ENCODE measurements at regions not wholly inside any gene's neighbourhood (a gene's known extent, or its start where the extent isn't known, plus 50 kb on each side); places are given as distances from the start of the nearest gene placed in this dataset.
"Not testable (repeated sequence)": the region's sequence is repeated elsewhere in the genome, so short reads cannot be mapped to it uniquely, and the experiment has no call there.

GRCh38 chr13:89520468-89520867, 1827.0 kb upstream of the MIR17HG start:
- no peak for DNase-seq

DNA sequence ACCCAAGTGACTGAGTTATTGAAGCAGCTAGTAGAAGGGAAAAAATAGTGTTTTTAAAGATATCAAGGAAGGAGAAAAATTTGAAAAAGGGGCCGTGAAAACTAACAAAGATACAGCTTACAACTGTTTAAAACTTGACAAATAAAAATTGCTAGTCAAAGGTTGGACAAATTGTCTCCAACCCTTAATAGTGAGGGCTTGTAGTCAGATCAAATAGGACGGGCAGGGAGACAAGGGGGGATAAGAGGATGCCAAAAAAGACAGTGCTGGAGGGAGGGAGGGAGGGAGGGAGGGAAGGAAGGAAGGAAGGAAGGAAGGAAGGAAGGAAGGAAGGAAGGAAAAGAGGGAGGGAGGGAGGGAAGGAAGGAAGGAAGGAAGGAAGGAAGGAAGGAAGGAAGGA, 1825.8 kb upstream of the MIR17HG start:
- not testable (repeated sequence) for DNase-seq

- no peak for DNase-seq
These were observed 1806.1 kb upstream of the MIR17HG start for GRCh38 chr13:89541091-89542030.

DNA sequence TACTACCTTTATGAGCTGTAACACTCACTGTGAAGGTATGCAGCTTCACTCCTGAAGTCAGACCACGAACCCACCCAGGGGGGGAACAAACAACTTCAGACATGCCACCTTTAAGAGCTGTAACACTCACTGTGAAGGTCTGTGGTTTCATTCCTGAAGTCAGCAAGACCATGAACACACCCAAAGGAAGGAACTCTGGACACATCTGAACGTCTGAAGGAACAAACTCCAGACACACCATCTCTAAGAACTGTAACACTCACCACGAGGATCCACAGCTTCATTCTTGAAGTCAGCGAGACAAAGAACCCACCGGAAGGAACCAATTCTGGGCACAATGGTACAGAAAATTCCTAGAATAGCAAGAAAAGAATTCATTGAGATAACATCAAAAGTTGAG, 1796.5 kb upstream of the MIR17HG start:
- no peak for DNase-seq

GRCh38 chr13:89554801-89555200, 1792.7 kb upstream of the MIR17HG start:
- no peak for DNase-seq

DNA sequence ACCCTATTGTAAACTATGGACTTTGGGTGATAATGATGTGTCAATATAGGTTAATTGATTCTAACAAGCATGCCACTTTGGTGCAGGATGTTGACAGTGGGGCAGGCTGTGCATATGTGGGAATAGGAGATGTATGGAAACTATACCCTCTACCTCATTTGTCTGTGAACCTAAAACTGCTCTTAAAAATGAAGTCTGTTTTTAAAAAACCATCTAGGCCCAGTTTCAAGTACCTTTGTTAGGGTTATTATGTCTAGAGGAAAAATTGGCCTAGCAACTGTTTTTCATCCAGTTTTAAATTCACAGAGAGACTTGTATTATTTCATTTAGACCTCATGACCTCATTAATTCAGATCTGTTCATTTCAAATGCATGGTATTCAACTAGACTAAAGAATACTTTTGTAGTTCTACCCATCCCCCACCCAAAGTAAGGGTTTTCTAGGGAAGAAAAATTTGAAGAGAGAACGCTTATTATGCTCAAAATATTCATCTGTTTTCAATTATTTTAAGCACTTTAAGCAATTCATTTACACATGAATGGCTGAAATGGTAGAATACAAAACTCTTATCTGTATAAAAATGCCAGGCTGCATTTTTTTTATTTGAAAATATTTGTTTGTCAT, 1781.9 kb upstream of the MIR17HG start:
- DNase-seq: no peak

GRCh38 chr13:89567025-89567424, 1780.5 kb upstream of the MIR17HG start:
- no peak for DNase-seq

- no peak for DNase-seq
These were observed 1779.2 kb upstream of the MIR17HG start for GRCh38 chr13:89568276-89568675.

GRCh38 chr13:89568746-89569145, 1778.7 kb upstream of the MIR17HG start:
- DNase-seq: no peak

- DNase-seq: no peak
These were observed 1775.8 kb upstream of the MIR17HG start for GRCh38 chr13:89571676-89572075.

- no peak for DNase-seq
These were observed 1773.4 kb upstream of the MIR17HG start for GRCh38 chr13:89574077-89574476.

DNA sequence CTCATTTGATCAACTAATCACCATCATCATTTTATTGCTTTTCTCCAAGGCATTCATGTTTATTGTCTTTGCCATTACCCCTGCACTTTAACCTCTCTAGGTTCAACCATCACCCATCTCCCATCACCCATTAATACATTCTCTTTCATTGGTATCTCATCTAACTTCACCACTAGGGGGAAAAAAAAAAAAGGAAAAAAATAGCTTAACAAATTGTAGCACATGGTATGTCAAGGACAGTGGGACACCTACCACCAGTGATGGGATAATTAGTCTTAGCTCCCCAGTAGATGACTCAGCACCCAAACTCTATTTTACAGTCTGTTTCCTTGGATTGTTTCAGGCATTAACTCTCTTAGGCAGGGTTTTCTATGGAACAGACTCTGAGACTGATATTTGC, 1770.2 kb upstream of the MIR17HG start:
- no peak for DNase-seq

DNA sequence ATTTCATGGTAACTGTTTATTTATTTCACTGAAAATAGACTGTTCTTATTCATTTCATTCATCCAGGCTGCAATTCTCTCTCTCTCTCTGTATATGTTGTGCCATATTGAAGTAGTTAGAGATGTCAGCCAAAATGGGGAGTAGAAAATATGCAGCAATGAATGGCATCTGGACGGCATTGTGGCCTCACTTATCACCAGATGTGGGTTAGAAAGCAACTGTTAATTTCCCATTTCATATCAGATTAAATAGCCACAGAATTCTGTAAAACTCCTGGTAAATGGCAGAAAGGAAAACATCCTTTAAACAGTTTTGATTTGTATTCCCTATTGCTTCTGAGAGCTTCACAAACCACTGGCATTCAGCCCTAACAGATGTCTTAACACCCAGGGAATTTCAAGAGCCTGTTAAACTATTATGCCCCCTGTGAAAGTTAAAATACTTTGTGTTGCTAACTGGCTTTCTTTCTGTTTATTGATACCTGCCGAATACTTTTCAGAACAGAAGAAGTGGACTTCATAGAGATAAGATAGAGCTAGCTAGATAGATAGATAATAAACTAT, 1763.3 kb upstream of the MIR17HG start:
- DNase-seq: no peak

- no peak for DNase-seq
These were observed 1744.8 kb upstream of the MIR17HG start for GRCh38 chr13:89602655-89603054.

DNA sequence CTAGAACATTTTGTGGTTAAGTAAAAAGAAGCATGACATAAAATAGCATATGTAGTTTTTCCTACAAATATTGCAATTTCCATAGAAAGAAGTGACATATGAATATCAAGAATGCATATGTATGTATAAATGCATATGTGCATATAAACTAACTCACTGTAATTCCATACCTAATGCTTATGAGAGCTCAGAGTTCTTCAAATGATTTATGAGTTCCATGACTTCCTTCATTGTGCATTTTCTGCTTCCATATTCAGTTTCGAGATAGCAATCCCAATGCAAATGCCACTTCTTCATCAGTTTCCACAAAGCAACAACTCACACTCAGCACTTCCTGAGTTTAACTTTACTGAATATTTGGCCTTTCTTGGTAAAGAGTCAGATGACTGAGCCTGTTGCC, 1744.3 kb upstream of the MIR17HG start:
- DNase-seq: no peak

DNA sequence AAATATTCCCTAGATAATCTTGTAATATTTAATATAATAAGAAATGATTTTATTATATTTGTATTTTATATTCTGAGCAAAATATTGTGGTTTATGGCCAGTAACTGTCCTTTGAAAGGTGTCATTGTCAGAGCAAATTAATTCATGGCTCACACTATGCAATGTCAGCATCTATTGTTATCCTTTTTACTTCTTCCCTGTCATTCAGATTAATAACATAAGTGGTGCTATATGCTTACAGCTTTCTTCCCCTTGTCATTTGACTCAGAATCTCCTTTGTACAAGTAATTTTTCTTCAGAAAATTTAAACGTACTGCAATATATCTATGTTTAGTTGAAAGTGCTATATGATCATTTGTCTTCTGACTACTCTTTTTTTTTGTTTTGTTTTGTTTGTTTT, 1738.2 kb upstream of the MIR17HG start:
- DNase-seq: no peak

GRCh38 chr13:89610331-89610730, 1737.2 kb upstream of the MIR17HG start:
- DNase-seq: no peak

- DNase-seq: no peak
These were observed 1736.6 kb upstream of the MIR17HG start for GRCh38 chr13:89610881-89611280.

GRCh38 chr13:89627996-89628395, 1719.5 kb upstream of the MIR17HG start:
- DNase-seq: no peak

- no peak for DNase-seq
These were observed 1718.9 kb upstream of the MIR17HG start for GRCh38 chr13:89628567-89628966.

GRCh38 chr13:89650226-89650625, 1697.3 kb upstream of the MIR17HG start:
- DNase-seq: no peak

- no peak for DNase-seq
These were observed 1686.7 kb upstream of the MIR17HG start for GRCh38 chr13:89660752-89661151.

DNA sequence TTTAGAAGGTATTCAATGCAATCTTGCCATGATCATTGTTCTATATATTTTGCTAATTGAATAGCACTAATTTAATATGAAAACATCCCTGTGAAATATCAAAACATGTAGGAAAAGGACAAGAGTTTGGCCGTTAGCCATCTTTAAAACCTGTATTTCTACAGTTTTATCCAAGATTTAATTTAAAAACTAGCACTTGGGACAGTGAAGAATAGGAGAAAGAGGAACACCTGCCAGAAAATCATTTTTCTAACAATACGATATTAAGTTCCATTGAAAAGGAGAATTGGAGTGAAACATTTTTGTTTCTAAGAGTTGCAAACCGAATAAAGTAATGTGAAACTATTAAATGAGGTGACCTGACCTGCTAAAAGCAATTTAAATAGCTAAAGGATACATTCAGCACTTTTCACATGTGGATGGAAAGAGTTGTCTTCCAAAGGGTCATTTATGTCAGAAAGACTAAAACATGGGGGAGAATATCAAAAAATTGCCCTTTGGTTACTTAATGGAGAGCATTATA, 1673.6 kb upstream of the MIR17HG start:
- no peak for DNase-seq
